PC-3 (cell line): ENCODE measurements at regions not wholly inside any gene's neighbourhood (a gene's known extent, or its start where the extent isn't known, plus 50 kb on each side); places are given as distances from the start of the nearest gene placed in this dataset.
"Not testable (repeated sequence)": the region's sequence is repeated elsewhere in the genome, so short reads cannot be mapped to it uniquely, and the experiment has no call there.

ENCODE experiments used
- ATAC-seq: fragments of 200-7000 bp; cut with Tn5 transposase; 2 replicates; pipeline ENCODE4 v1.9.1; 2020; ENCODE audit warnings: mild to moderate bottlenecking, moderate library complexity
- BruUV-seq: library from RNA; stranded (reverse); fragments of 400-500 nt; replicated peaks from 2 replicates; lab custom pipeline; 2021; lab: Mats Ljungman, UMichigan
- CTCF ChIA-PET: fragments of 300-600 bp; sonication (Branson Sonifier 250); formaldehyde crosslinking; loops from one replicate; lab custom pipeline; 2022; ENCODE audit warnings: antibody characterized with exemption; lab: Charles Lee
- POLR2A ChIA-PET: fragments of 300-600 bp; sonication (Branson Sonifier 250); formaldehyde crosslinking; loops from one replicate; lab custom pipeline; 2022; ENCODE audit warnings: antibody characterized with exemption; ENCODE audit not compliant: unreplicated experiment; lab: Charles Lee
- DNase-seq: peaks from one replicate; pipeline ENCODE4 v3.0.0-alpha.2; 2015
- H2AFZ ChIP-seq: fragments of 300-600 bp; sonication (generic); 2 replicates; pipeline ENCODE4 v1.6.0; 2016; ENCODE audit warnings: antibody characterized with exemption, low read length
- H3F3A ChIP-seq: fragments of 300-600 bp; sonication (generic); one replicate; pipeline ENCODE4 v1.6.0; 2017; ENCODE audit warnings: antibody characterized with exemption, low read length, control low read depth, mild to moderate bottlenecking; ENCODE audit not compliant: unreplicated experiment
- H3K27ac ChIP-seq: fragments of 300-600 bp; sonication (generic); 2 replicates; pipeline ENCODE4 v1.5.1; 2016; ENCODE audit warnings: mild to moderate bottlenecking, low read length
- H3K27me3 ChIP-seq: fragments of 300-600 bp; sonication (generic); 2 replicates; pipeline ENCODE4 v1.6.1; 2016; ENCODE audit warnings: low read length, mixed read lengths
- H3K36me3 ChIP-seq: fragments of 300-600 bp; sonication (generic); 2 replicates; pipeline ENCODE4 v1.6.1; 2016; ENCODE audit warnings: low read depth, mixed run types, low read length, mixed read lengths
- H3K4me1 ChIP-seq: fragments of 300-600 bp; sonication (generic); 2 replicates; pipeline ENCODE4 v1.5.1; 2016; ENCODE audit warnings: low read length; ENCODE audit not compliant: insufficient read depth
- H3K4me2 ChIP-seq: fragments of 300-600 bp; sonication (generic); 2 replicates; pipeline ENCODE4 v1.6.0; 2016; ENCODE audit warnings: low read length
- H3K4me3 ChIP-seq: fragments of 300-600 bp; sonication (generic); 2 replicates; pipeline ENCODE4 v1.5.1; 2016; ENCODE audit warnings: mild to moderate bottlenecking, low read length, mixed read lengths
- H3K79me2 ChIP-seq: fragments of 300-600 bp; sonication (generic); 2 replicates; pipeline ENCODE4 v1.6.1; 2017; ENCODE audit warnings: low read length, mixed read lengths
- H3K9ac ChIP-seq: fragments of 300-600 bp; sonication (generic); 2 replicates; pipeline ENCODE4 v1.6.0; 2016; ENCODE audit warnings: mild to moderate bottlenecking, low read length
- H3K9me2 ChIP-seq: fragments of 300-600 bp; sonication (generic); replicated peaks from 2 replicates; pipeline ENCODE4 v1.6.1; 2016; ENCODE audit warnings: mixed run types, low read length, mixed read lengths
- H3K9me3 ChIP-seq: fragments of 300-600 bp; sonication (generic); 2 replicates; pipeline ENCODE4 v1.6.1; 2016; ENCODE audit warnings: low read length, mixed read lengths
- H4K20me1 ChIP-seq: fragments of 300-600 bp; sonication (generic); 2 replicates; pipeline ENCODE4 v1.6.1; 2016; ENCODE audit warnings: low read length, mixed read lengths
- EZH2 ChIP-seq: fragments of 300-600 bp; sonication (generic); IDR thresholded peaks from one replicate; pipeline ENCODE4 v1.6.1; 2017; ENCODE audit warnings: antibody characterized with exemption, mild to moderate bottlenecking, low read length; ENCODE audit not compliant: unreplicated experiment
- EZH2phosphoT487 ChIP-seq: fragments of 300-600 bp; sonication (generic); IDR thresholded peaks from 2 replicates; pipeline ENCODE4 v1.6.1; 2018; ENCODE audit warnings: mild to moderate bottlenecking, antibody characterized with exemption, low read length, borderline replicate concordance
- intact Hi-C: fragments of 100-400 bp; cut with micrococcal nuclease; formaldehyde crosslinking; loops from 2 replicates; pipeline ENCODE4 v1.9.0; 2023
- TF ChIP-seq, protein P1 (sequence below): fragments of 300-600 bp; sonication (generic); conservative IDR thresholded peaks from 2 replicates; pipeline ENCODE4 v1.5.1; 2017; ENCODE audit warnings: antibody characterized with exemption, low read depth, mild to moderate bottlenecking, low read length

DNA sequence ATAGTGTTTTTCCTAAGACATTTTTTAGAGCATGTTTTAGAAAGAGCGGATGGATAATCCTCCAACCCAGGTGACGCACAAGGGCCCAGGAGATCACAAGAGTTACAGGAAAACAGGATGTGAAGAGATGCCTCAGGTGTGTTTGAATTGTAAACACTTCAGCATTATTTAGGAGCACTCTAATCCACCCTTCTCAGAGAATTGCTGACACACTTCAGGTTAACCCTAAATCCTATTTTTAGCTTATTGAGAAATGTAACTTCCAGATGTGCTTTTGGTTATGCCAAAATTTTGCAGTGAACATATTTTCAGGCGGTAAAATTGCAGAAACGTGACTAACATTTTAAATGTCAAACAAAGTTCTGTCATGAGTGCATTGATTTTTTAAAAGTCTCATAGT lies 755.4 kb upstream of the CTNND2 start:
- H3K9me2 ChIP-seq = no peaks in the 10 kb centered on the region
- H4K20me1 ChIP-seq = no peaks in the 10 kb centered on the region
- H3K27ac ChIP-seq = no peak overlapping the region
- H3K9ac ChIP-seq = no peak overlapping the region
- H3F3A ChIP-seq = no peaks in the 10 kb centered on the region
- no peaks in the 10 kb centered on the region for H3K36me3 ChIP-seq
- ATAC-seq (no peak), DNase-seq (no peak)
- ChIA-PET CTCF (no interaction called here), POLR2A (no interaction called here)
- H3K27me3 ChIP-seq = no peaks in the 10 kb centered on the region
- intact Hi-C loops = no loop called here
- H3K4me2 ChIP-seq = no peak overlapping the region
- H3K4me1 ChIP-seq = no peaks in the 10 kb centered on the region
- no peak for TF ChIP-seq EZH2
- TF ChIP-seq, protein P1, sequence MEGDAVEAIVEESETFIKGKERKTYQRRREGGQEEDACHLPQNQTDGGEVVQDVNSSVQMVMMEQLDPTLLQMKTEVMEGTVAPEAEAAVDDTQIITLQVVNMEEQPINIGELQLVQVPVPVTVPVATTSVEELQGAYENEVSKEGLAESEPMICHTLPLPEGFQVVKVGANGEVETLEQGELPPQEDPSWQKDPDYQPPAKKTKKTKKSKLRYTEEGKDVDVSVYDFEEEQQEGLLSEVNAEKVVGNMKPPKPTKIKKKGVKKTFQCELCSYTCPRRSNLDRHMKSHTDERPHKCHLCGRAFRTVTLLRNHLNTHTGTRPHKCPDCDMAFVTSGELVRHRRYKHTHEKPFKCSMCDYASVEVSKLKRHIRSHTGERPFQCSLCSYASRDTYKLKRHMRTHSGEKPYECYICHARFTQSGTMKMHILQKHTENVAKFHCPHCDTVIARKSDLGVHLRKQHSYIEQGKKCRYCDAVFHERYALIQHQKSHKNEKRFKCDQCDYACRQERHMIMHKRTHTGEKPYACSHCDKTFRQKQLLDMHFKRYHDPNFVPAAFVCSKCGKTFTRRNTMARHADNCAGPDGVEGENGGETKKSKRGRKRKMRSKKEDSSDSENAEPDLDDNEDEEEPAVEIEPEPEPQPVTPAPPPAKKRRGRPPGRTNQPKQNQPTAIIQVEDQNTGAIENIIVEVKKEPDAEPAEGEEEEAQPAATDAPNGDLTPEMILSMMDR = no peak
- TF ChIP-seq EZH2phosphoT487 = no peak
- no peak overlapping the region for H3K4me3 ChIP-seq
- no TSS peak for BruUV-seq
- no peaks in the 10 kb centered on the region for H3K79me2 ChIP-seq
- no peaks in the 10 kb centered on the region for H3K9me3 ChIP-seq
- H2AFZ ChIP-seq = no peak overlapping the region

DNA sequence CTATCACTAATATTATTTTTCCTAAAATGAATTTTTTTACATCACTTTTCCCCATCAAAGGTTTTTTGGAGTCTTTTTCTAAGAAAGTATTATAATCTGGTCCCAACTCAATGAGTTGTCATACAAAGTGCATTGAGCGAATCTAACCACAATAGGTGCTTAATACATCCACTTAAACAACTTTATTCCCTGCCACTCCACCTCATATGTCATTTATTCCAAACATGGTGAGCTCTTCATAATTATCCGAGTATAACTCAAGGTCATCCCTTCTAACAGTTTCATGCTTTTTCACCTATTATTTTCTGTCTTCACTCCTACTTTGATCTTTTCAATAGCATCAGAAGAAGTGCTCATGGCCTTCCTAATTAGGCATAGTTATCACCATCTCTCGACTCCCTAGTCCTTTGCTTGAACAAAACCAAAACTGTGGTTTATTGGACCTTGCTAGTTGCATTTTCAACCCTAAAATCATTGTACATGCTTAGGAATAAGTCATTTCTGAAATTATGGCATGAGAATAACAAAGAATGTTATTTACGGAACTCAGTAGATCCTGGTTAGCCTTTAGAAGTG lies 754.7 kb upstream of the CTNND2 start:
- CTCF ChIA-PET = no interaction called here
- Histone ChIP-seq H3K9me2 (no peaks in the 10 kb centered on the region), H4K20me1 (no peaks in the 10 kb centered on the region), H3K36me3 (no peaks in the 10 kb centered on the region), H3K4me2 (no peak overlapping the region), H3K4me1 (no peaks in the 10 kb centered on the region), H3K9me3 (no peaks in the 10 kb centered on the region), H3K27ac (no peak overlapping the region), H2AFZ (no peak overlapping the region), H3K79me2 (no peaks in the 10 kb centered on the region), H3K4me3 (no peak overlapping the region), H3K27me3 (no peaks in the 10 kb centered on the region), H3K9ac (no peak overlapping the region), H3F3A (no peaks in the 10 kb centered on the region)
- POLR2A ChIA-PET = no interaction called here
- BruUV-seq = no TSS peak
- no peak for ATAC-seq
- TF ChIP-seq EZH2 = no peak
- TF ChIP-seq, protein P1 = no peak
- no peak for TF ChIP-seq EZH2phosphoT487
- intact Hi-C loops = no loop called here
- DNase-seq = no peak

DNA sequence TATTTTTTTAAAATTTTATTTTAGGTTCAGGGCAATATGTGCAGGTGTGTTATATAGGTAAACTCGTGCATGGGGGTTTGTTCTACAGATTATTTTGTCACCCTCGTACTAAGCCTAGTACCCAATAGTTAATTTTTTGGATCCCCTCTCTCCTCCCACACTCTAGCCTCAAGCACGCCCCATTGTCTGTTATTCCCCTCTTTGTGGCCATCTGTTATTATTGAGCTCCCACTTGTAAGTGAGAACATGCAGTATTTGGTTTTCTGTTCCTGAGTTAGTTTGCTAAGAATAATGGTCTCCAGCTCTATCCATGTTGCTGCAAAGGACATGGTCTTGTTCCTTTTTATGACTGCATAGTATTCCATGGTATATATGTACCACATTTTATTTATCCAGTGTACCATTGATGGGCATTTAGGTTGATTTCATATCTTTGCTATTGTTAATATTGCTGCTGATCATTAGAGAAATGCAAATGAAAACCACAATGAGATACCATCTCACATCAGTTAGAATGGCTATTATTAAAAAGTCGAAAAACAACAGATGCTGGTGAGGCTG lies 753.7 kb upstream of the CTNND2 start:
- intact Hi-C loops, DNase-seq, ATAC-seq: not testable (repeated sequence)

More for the DNA sequence above, 753.7 kb upstream of the CTNND2 start:
- H3K79me2 ChIP-seq, BruUV-seq, H3F3A ChIP-seq, H3K9ac ChIP-seq, H3K36me3 ChIP-seq, CTCF ChIA-PET, H3K27ac ChIP-seq, H3K4me3 ChIP-seq, H4K20me1 ChIP-seq, H3K9me2 ChIP-seq, H3K4me1 ChIP-seq, H2AFZ ChIP-seq, H3K27me3 ChIP-seq, H3K9me3 ChIP-seq, POLR2A ChIA-PET, H3K4me2 ChIP-seq: not testable (repeated sequence)
